ENCODE measurements at regions not wholly inside any gene's neighbourhood (a gene's known extent, or its start where the extent isn't known, plus 50 kb on each side); places are given as distances from the start of the nearest gene placed in this dataset.

DNA sequence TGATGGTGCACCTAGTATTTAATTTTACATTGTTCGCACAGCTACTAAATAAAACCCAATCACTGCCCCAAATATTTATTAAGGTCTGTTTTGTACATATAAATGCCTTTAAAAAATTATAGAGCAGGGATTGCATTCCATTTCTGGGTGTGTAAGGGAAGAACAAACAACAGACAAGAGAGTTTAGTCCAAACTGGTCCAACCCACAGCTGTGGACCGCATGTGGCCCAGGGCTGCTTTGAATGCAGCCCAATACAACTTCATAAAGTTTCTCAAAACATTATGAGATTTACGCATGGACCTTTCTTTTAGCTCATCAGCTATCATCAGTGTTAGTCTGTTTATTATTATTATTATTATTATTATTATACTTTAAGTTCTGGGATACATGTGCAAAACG, 114.8 kb upstream of the LRATD1 start:
- Histone ChIP-seq H3K9me3 (no peaks in the 10 kb centered on the region), H3K4me1 (no peaks in the 10 kb centered on the region), H3K27ac (no peak overlapping the region), H3K4me3 (no peak overlapping the region), H3K27me3 (no peaks in the 10 kb centered on the region), H3K36me3 (no peaks in the 10 kb centered on the region)
- TF ChIP-seq, protein P1, sequence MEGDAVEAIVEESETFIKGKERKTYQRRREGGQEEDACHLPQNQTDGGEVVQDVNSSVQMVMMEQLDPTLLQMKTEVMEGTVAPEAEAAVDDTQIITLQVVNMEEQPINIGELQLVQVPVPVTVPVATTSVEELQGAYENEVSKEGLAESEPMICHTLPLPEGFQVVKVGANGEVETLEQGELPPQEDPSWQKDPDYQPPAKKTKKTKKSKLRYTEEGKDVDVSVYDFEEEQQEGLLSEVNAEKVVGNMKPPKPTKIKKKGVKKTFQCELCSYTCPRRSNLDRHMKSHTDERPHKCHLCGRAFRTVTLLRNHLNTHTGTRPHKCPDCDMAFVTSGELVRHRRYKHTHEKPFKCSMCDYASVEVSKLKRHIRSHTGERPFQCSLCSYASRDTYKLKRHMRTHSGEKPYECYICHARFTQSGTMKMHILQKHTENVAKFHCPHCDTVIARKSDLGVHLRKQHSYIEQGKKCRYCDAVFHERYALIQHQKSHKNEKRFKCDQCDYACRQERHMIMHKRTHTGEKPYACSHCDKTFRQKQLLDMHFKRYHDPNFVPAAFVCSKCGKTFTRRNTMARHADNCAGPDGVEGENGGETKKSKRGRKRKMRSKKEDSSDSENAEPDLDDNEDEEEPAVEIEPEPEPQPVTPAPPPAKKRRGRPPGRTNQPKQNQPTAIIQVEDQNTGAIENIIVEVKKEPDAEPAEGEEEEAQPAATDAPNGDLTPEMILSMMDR (IDR thresholded peaks at IDR 0.05) = no peak
- no peak for TF ChIP-seq POLR2A (IDR thresholded peaks at IDR 0.05)
- intact Hi-C loops (cut with DNase I) = no loop called here
- no peak for DNase-seq
- no peak for ATAC-seq
- 87 to 93% (median 89%) methylated on average over 4 of the region's 4 CpGs for WGBS, 4 donors

DNA sequence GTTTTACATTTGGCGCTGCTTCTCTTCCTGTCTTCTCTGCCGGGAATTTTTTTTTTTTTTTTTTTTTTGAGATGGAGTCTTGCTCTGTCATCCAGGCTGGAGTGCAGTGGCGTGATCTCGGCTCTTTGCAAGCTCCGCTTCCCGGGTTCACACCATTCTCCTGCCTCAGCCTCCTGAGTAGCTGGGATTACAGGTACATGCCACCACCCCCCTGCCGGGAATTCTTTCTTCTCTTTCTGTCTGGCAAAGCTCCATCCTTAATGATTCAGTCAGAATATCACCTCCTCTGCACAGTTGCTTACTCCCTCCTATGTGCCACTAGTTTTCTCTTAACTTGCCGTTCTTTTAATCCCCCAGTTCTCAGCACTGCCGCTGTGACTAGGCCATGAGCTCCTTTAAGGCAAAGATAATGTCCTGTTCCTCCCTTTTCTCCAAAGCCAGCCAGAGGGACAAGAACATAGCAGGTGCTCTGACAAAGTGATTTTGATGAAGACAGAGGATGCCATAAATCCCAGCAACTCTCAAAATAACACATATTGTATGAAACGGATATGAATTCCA, 112.1 kb upstream of the LRATD1 start:
- intact Hi-C loops (cut with DNase I) = no loop called here
- Histone ChIP-seq H3K27me3 (no peaks in the 10 kb centered on the region), H3K36me3 (no peaks in the 10 kb centered on the region), H3K9me3 (no peaks in the 10 kb centered on the region), H3K4me3 (no peak overlapping the region), H3K27ac (no peak overlapping the region), H3K4me1 (no peaks in the 10 kb centered on the region)
- ATAC-seq (no peak), DNase-seq (no peak)
- no peak for TF ChIP-seq POLR2A (IDR thresholded peaks at IDR 0.05)
- TF ChIP-seq, protein P1 (IDR thresholded peaks at IDR 0.05) = no peak
- 82 to 89% (median 85%) methylated on average over 10 of the region's 10 CpGs for WGBS, 4 donors

DNA sequence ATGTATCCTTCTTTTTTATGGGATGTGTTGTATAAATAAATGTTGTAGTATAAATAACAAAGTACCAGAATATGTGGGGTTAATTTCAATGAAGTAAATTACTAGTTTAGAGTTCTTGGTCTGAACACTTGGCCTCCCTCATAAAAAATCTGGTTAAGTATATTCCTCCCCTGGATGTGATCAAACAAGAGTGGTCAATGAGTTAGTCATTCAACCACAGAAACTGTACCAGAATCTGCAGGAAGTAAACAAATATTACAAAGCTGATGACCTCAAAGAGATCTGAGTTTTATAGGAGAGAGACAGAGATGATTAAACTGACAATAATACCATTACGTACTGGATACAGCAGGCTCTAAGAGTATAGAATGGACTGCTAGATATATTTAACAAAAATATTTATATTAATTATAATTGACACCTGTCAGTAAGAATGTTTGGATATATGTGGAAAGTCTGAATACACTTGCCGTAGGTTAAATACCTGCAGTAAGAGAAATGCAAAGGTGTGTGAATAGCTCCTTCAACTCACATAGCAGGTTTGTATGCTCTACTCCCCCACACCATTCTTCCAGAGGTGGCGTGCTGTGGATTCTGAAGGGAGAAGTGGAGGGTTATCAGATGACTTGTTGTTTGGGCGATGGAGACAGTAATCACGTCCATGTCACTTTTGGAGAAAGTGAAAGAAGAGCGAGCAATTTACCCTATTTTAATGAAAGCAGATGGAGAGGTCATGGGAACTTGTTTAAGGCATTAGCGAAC, 108.3 kb upstream of the LRATD1 start:
- no peak overlapping the region for H3K27ac ChIP-seq
- no peaks in the 10 kb centered on the region for H3K36me3 ChIP-seq
- H3K9me3 ChIP-seq = no peaks in the 10 kb centered on the region
- intact Hi-C loops (cut with DNase I) = no loop called here
- H3K4me1 ChIP-seq = no peaks in the 10 kb centered on the region
- no peak for DNase-seq
- ATAC-seq = no peak
- no peak overlapping the region for H3K4me3 ChIP-seq
- H3K27me3 ChIP-seq = no peaks in the 10 kb centered on the region
- 83 to 84% (median 84%) methylated on average over 7 of the region's 7 CpGs for WGBS, 4 donors
- TF ChIP-seq POLR2A (IDR thresholded peaks at IDR 0.05) = no peak

DNA sequence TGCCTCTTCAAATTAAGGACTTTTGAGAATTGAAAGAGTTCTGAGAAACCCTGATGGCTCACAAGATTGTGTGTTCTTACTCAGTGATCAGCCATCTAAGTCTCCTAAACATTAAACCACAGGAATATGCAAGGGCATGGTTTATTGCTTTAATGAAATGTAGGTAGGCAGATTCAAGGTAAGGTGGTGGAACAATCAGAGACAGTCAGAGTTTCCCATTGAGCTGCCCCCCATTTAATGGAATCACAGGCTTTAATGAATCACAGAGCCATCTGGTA, 107.8 kb upstream of the LRATD1 start:
- no peaks in the 10 kb centered on the region for H3K4me1 ChIP-seq
- intact Hi-C loops (cut with DNase I) = no loop called here
- H3K9me3 ChIP-seq = no peaks in the 10 kb centered on the region
- no peak overlapping the region for H3K27ac ChIP-seq
- no peaks in the 10 kb centered on the region for H3K36me3 ChIP-seq
- no peaks in the 10 kb centered on the region for H3K27me3 ChIP-seq
- ATAC-seq (no peak), DNase-seq (no peak)
- no peak overlapping the region for H3K4me3 ChIP-seq
- TF ChIP-seq POLR2A (IDR thresholded peaks at IDR 0.05) = no peak
- TF ChIP-seq, protein P1 (IDR thresholded peaks at IDR 0.05) = no peak

DNA sequence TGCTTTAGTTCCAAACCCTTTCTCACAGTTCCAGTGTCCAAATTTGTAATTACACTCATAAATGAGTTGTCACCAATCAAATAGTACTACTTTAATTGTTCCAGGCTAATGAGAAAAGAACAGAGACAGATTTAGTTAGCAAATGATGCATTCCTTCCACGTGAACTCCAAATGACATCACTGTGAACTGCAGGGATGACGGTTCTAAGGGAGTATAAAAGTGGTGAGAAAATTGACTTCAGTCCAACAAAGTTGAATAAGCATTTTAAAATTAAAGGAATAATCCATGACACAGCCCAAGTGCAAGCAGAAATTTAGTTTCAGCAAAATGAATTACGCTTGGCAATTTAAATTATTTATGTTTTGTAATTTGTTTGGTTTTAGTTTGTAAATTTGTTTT, 102.0 kb upstream of the LRATD1 start:
- Histone ChIP-seq H3K9me3 (no peaks in the 10 kb centered on the region), H3K36me3 (no peaks in the 10 kb centered on the region), H3K4me3 (no peak overlapping the region), H3K27ac (no peak overlapping the region), H3K27me3 (no peaks in the 10 kb centered on the region), H3K4me1 (peaks cover 0 to 8% (median 0%) of the 10 kb centered on the region in 12 donors)
- no peak for ATAC-seq
- no peak for DNase-seq
- no peak for TF ChIP-seq POLR2A (IDR thresholded peaks at IDR 0.05)
- TF ChIP-seq, protein P1 (IDR thresholded peaks at IDR 0.05) = no peak
- 51 to 58% (median 52%) methylated on average over 3 of the region's 3 CpGs for WGBS, 4 donors
- intact Hi-C loops (cut with DNase I) = loop anchor here in 1 of 10 donors (10.0 kb wide), 1 partner anchor 64 kb away; no protein-coding TSS in a partner anchor

Measured in heart left ventricle (tissue), 16 donors.